GM21423 (cell line): ENCODE measurements at regions not wholly inside any gene's neighbourhood (a gene's known extent, or its start where the extent isn't known, plus 50 kb on each side); places are given as distances from the start of the nearest gene placed in this dataset.

Experiments used
- ATAC-seq: cut with Tn5 transposase; IDR thresholded peaks from one replicate; pipeline ENCODE4 v1.9.1; 2021; ENCODE audit warnings: mild to moderate bottlenecking, moderate library complexity; ENCODE audit not compliant: unreplicated experiment

DNA sequence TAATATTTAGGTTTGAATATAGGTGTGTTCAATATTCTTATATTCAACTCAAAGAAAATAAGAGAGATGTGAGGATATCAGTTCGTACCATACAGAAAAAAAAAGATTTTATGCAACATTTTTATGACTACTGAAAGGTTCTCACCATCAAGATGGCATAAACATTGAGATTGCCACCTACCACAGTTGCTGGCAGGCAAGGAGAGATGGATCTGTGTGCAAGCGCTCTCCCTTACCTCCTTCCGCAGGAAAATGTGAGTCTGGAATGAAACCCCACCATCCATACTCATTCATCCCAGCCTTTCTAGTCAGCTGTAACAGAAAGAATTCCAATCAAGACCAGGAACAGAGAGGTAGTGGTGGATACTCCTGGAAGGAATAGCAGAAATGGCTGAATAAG is 376.9 kb downstream of the PPP3CA start:
- no peak for ATAC-seq

DNA sequence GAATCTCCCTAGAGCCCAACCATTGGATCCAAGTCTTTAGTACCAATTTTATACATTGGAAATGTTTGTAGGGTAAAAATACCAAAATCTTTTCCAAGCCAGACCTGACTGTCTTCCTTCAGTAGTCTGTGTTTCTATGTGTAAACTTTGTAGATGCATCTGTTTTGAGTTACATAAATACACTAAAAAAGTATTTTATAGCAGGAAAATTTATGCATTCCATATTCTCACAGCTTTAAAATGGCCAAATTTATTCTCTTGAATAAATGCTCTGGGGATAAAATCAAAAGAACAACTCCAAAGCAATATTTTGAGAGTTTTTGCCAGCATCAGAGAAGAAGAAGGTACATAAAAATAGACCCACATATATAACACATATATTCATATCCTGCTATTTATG is 377.4 kb downstream of the PPP3CA start:
- no peak for ATAC-seq

DNA sequence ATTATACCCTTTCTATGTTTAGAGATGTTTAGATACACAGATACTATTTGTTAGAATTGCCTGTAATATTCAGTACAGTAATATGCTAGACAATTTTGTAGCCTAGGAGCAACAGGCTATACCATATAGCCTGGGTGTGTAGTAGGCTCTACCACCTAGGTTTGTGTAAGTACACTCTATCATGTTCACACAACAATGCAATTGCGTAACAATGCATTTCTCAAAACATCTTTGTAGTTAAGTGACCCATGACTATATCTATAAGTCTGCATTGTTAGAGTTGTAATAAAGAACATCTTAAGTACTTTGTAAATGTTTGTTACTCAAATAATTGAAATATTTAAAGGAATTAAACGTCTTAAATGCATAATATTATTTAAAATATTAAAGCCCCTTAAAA is 379.3 kb downstream of the PPP3CA start:
- no peak for ATAC-seq

DNA sequence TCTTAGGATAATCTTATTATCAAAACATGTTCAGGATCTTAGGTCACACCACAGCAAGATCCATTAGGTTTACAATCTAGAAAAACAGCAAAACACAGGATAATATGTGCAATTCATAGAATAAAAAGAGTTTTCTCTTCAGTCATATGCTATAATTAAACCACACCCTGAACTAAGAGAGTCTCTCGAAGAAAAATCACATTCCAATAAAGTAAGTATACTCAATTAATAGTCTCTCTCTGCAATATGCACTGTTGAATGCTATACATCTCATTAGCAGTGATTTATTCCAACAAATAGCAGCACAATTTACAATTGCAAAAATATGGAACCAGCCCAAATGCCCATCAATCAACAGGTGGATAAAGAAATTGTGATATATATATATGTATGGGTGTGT is 383.7 kb downstream of the PPP3CA start:
- ATAC-seq, result no peak

DNA sequence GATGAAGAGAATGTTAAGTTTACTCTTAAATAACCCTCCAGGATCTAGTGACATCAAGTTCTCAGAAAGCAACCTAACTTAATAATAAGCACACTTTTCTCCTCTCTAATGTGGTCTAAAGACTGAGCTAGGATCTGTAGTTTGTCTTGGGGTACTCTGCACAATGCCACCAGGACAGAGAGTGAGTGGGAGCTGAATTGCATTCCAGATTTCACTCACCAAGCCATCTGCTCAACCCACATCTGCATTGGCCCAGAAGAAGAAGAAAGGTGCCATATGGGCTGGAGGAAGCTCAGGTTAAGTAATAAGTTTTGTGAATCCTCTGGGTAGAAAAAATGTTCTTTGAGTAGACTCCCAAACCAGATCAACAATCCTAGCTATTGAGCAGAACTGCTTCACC is 384.6 kb downstream of the PPP3CA start:
- no peak for ATAC-seq

DNA sequence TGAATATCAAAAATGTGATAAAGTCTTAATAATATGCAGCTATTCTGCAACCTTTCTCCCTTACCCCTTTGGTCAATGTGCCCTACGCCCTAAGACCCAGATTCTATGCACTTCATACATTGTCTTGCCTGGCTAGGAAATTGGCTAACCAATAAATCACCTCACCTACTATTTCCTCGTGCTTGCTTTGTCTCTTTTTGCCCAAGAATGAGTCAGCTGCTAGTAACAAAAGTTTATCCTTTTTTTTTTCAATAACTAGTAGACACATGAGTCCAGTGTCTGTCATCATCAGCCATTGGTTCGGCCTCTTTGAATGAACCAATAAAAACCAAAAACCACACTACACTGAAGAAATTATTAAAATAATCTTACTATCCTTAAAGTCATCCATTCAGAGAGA is 387.1 kb downstream of the PPP3CA start:
- ATAC-seq, result no peak

DNA sequence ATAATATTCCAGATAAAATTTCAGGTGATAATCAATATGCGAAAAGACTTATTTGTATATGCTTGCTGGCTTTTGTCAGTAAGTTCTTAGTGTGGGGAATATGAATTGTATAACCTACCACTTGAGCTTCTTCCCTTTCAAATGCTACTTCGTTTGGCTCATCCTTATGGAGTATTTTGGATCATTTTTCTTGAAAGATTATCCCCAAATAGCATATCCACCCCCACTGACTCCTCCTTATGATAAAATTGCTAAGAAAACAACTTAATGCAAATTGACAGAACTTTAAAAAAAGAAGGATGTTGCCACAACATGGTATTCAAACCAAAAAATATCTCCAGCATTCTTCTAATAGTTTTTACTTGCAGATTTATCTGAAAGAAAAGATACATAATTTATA is 393.3 kb downstream of the PPP3CA start:
- ATAC-seq, result no peak

DNA sequence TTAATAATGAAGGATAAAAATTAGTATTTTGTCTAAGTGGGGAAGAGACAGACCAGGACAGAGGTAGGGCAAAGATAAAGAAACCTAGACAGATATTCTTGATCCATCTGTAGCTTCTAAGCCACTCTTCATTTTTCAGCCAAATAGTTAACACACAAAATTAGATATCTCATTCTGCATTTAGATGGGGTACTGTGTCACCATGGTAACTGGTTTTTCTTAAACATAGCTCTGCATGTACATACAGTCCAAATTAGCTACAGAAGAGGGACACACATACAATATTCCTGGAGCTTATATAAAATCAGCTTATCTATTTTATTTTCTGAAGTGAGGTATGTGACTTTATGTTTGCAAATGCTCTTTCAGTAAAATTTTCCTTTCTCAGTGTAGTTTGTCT is 393.7 kb downstream of the PPP3CA start:
- ATAC-seq, result no peak

DNA sequence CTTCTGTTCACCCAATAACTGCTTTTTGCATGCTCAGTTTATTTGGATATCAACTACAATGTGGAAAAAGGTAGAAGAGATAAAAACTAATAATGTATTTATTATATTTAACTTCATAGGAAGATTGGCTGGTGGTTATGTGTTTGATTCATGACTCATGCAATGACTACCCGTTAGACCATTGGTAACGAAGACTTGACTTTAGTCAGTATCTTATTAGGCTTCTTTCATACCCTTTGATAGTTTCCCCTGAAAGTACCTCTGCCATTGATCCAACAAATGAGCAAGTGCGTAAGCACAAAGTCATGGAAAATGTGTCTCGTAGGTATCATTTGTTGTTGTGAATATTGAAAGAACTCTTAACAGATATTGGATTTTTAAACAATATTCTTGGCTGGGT is 394.7 kb downstream of the PPP3CA start:
- no peak for ATAC-seq

DNA sequence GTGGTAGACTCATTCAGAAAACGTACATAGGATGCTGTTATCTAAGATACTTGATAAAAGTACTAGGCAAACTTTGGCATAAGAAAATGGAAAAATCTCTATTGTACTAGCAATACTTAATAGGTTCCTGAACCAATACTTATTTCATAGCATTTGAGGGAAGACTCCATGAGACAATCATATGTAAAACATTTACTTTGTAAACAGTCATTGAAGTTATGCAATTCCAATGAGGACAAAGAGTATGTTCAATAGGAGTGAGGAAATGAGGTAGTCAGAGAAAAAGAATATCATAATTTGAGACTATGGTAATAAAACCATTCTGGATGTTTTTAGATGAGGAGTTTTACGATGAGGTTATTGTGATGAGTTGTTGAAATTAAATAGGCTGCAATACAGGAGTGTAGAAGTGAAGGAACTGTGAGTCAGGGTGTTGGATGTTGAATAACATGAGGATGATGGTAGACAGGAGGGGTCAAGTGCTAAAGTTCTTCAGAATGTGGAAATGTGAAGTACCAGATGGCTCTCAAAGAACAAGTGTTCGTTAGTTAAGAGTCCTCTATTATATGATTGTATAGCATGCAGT is 397.9 kb downstream of the PPP3CA start:
- ATAC-seq, result no peak

DNA sequence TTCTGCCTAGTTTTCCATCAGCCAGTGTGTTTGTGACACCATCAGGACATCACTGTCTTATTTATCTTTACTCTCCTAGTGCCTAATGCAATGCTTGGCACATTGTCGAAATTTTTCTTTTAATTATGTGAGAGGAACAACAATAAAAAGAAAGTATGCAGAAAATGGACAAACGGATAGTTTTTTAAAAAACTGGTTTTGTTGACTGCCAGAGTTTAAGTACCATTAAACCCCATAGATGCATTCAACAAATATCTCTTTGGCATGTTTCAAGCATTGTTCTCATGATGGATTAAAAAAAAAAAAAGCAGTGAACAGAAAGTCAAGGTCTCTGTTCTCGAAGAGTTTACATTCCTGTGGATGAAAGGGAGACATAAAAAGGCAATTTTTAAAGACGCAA is 398.4 kb downstream of the PPP3CA start:
- ATAC-seq, result no peak

DNA sequence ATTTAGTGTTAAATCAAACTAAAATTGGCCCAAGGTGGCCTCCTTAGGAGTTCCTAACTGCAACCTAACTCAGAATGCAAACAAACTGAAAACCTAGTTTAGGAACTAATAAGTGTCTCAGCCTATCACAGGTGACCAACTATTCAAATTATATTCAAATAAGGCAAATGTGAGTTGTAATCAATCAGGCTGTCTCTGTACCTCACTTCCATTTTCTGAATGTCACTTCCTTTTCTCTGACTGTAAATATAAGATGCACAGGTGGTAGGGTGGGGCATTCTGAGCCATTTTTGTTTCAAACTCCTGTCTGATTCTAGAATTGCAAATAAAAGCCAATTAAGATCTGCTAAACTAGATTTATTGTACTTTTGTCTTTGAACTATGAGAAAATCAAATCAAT is 401.5 kb downstream of the PPP3CA start:
- ATAC-seq, result no peak

DNA sequence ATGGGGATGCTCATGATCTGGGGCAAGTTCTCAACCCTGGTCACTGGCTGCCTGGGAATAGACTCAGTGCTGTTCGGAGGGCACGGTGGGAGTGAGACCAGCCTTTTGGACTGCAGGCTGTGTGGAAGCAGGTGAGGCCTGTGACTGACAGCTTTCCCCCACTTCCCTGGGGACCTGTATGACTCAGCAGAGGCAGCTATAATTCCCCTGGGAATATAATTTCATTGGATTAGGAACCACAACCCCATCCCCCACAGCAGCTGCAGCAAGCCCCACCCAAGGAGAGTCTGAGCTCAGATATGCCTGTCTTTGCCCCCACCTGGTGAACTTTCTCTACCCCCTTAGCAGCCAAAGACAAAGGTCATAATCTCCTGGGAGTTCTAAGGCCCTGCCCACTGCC is 408.6 kb downstream of the PPP3CA start:
- ATAC-seq, result no peak

DNA sequence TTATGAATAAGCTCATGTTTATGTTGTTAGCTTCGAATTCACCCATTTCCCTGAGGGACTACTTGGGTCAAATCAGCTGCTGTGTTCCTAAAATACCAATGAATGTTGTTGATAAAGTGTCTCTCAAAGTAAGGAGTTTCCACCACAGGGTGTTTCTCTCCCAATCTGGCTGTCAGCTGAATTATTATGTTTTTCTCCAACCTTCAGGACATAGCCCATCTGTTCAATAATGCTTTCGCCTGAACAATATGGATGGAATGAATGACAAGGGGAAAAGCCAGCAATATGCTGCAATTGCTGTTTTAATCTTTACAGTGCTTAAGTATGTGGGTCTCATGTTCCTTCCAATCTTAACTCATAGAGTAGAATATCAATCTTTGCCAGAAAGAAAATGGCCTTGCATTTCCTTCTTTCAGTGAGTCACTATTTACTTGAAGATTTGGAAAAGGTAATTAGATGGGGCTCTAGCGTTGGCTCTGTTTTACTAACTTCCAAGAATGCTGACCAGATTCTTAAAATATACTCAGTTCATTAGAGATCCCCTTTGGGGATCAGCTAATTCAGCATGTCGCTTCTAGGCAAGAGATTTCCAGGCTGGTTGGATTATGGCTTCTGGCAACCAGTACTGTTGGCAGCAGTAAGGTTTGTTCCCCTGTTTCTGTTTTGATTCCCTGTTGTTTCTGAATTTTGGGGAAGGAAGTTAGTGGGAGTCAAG is 410.5 kb downstream of the PPP3CA start:
- ATAC-seq, result no peak

DNA sequence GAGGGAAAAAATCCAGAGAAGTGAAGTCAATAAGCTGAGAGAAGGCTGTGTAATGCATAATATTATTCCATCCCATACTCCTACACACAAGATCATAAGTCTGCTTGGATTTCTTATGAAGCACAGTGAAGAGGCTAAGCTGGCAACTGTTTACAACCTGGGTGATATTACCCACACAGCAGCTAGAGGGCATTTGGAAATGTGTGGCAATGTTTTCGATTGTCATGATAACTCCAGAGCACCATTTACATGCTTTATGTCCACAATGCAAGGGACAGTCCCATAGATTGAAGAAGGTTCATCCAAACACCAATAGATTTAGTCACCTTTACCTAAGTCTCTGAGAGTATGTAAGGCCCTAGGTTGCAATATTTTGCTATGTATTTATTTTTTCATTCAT is 412.2 kb downstream of the PPP3CA start:
- no peak for ATAC-seq

DNA sequence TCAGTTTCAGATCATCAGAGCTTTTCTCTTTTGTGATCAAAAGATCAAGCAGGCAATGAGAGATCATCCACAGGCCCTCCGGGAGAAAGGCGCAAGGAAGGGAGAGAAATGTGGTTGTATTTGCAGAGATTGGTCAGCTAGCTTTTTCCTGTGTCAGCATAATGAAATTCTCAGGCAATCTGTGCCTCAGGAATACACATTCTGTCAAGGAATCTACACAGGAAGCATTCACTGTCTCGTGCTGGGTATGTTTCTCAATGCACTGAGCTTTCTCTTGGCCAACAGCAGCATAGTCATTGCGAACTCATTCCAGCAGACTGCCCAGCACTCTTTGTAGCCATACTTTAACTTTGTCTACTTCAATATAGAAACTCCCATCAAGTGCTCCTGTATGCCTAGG is 413.7 kb downstream of the PPP3CA start:
- ATAC-seq, result no peak

DNA sequence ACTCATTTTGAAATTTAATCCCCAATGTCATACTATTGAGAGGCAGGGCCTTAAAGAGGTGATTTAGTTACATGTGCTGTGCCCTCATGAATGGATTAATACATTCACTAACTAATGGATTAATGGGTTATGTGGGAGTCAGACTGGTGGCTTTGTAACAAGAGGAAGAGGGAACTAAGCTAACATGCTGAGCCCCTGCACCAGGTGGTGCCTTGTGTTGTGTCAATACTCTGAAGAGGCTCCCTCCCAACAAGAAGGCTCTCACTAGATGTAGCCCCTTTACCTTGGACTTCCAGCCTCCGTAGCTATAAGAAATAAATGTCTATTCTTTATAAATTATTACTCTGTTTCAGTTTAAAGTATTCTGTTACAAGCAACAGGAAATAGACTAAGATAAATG is 411.9 kb upstream of the EMCN start:
- ATAC-seq, result no peak

DNA sequence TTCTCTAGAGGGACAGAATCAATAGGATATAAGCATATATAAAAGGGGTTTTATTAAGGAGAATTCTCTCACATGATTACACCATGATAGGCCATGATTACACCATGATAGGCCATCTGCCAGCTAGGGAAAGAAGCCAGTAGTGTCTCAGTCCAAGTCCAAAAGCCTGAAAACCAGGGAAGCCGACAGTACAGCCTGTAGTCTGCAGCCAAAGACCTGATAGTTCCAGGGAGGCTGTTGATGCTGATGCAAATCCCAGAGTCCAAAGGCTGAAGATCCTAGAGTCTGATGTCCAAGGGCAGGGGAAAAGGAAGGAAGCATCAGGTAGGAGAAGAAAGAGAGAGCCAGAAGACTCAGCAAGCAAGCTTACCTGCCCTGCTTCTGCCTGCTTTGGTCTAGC is 411.3 kb upstream of the EMCN start:
- no peak for ATAC-seq

DNA sequence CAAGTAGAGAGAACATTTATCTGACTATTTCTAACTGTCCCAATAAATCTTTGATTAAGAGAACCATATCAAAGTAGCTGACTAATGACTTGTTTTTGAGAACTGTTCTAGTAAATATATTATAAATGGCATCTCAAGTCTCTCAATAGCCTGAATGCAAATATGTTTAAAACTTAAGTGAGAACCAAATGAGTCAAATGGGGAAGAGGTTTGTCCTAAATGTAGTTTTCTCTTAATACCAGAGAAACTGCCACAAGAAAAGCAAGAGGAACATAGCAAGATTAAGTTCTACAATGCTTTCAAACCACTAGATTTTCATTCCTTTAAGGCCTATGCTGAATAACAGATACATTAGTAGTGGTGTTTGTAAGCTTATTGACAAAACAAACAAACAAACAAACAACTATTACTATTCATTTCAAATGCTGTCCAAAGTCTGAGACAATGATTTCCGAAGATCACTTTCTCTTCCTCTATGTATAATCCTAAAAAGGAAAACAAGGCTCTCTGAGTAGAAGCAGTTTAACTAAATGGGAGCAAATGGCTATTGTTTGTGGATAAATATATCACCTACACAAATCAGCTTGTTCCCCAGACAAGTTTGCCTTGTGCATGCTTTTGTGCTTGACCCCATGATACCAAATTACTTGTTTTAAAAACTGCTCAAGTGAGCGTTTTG is 408.4 kb upstream of the EMCN start:
- no peak for ATAC-seq

DNA sequence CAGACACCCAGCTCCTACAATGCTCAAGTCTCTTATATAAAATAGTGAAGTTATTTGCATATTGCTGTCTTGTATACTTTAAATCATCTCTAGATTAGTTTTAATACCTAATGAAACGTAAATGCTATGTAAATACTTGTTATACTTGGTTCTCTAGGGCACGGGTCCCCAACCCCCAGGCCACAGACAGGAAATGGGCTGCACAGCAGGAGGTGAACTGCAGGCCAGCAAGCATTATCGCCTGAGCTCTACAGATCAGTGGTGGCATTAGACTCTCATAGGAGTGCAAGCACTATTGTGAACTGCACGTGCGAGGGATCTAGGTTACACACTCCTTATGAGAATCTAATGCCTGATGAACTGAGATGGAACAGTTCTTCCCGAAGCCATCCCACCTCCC is 395.9 kb upstream of the EMCN start:
- no peak for ATAC-seq

DNA sequence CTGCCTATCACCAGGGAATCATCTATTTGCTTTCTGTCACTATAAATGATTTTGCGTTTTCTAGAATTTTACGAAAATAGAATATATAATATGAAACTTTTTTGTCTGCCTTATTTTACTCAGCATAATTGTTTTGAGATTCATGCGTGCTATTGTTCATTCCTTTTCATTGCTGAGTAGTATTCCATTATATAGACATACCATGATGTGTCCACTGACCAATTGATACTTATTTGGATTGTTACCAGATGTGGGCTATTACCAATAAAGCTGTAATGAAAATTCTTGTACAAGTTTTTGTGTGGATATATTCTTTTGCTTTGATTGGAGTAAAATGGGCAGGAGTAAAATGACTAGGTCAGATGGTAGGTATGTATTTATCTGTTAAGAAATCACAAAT is 390.7 kb upstream of the EMCN start:
- ATAC-seq, result no peak
